IMR-90 (cell line): ENCODE measurements at regions not wholly inside any gene's neighbourhood (a gene's known extent, or its start where the extent isn't known, plus 50 kb on each side); places are given as distances from the start of the nearest gene placed in this dataset.

ENCODE experiments used
- BHLHE40 ChIP-seq: fragments of 150-350 bp; IDR thresholded peaks from 2 replicates; pipeline ENCODE4 v1.6.1; 2016; ENCODE audit warnings: mild to moderate bottlenecking, low read depth, low read length
- CEBPB ChIP-seq: IDR thresholded peaks from 2 replicates; pipeline ENCODE4 v1.6.1; 2012; ENCODE audit warnings: low read depth, low read length, improper control_type of control experiment
- CHD1 ChIP-seq: IDR thresholded peaks from 2 replicates; pipeline ENCODE4 v1.6.1; 2012; ENCODE audit warnings: low read depth, low read length, improper control_type of control experiment
- CTCF ChIP-seq: conservative IDR thresholded peaks from 2 replicates; pipeline ENCODE4 v1.5.1; 2012; ENCODE audit warnings: mild to moderate bottlenecking, low read depth, low read length, improper control_type of control experiment
- FOS ChIP-seq: fragments of 150-350 bp; IDR thresholded peaks from 2 replicates; pipeline ENCODE4 v1.6.1; 2016; ENCODE audit warnings: low read depth, low read length
- MXI1 ChIP-seq: IDR thresholded peaks from 2 replicates; pipeline ENCODE4 v1.6.1; 2012; ENCODE audit warnings: low read depth, mild to moderate bottlenecking, low read length, moderate library complexity, borderline replicate concordance
- POLR2A ChIP-seq: IDR thresholded peaks from 2 replicates; pipeline ENCODE4 v1.6.1; 2012; ENCODE audit warnings: mild to moderate bottlenecking, low read depth, low read length
- RAD21 ChIP-seq: IDR thresholded peaks from 2 replicates; pipeline ENCODE4 v1.6.1; 2012; ENCODE audit warnings: low read length, improper control_type of control experiment
- RFX5 ChIP-seq: IDR thresholded peaks from 2 replicates; pipeline ENCODE4 v1.8.0; 2012; ENCODE audit warnings: low read depth, mild to moderate bottlenecking, low read length, moderate library complexity
- SMC3 ChIP-seq: fragments of 150-350 bp; IDR thresholded peaks from 2 replicates; pipeline ENCODE4 v1.6.1; 2016; ENCODE audit warnings: low read depth, mild to moderate bottlenecking, antibody characterized with exemption, low read length, moderate library complexity
- USF2 ChIP-seq: fragments of 150-350 bp; IDR thresholded peaks from 2 replicates; pipeline ENCODE4 v1.6.1; 2017; ENCODE audit warnings: mild to moderate bottlenecking, antibody characterized with exemption, low read length, low read depth

- no peak for TF ChIP-seq CTCF
- TF ChIP-seq POLR2A: no peak
- no peak for TF ChIP-seq CEBPB
- TF ChIP-seq FOS: no peak
- no peak for TF ChIP-seq SMC3
- TF ChIP-seq MXI1: no peak
- TF ChIP-seq RAD21: no peak
- no peak for TF ChIP-seq CHD1
- TF ChIP-seq RFX5: no peak
- no peak for TF ChIP-seq BHLHE40
- TF ChIP-seq USF2: no peak
These were observed 97.9 kb upstream of the DAP start for GRCh38 chr5:10858945-10859344.
